Choroid plexus epithelial cell (primary cell): ENCODE measurements at regions not wholly inside any gene's neighbourhood (a gene's known extent, or its start where the extent isn't known, plus 50 kb on each side); places are given as distances from the start of the nearest gene placed in this dataset.

Experiments used
- DNase-seq: peaks from one replicate; pipeline ENCODE4 v3.0.0-alpha.2; 2010; ENCODE audit warnings: low read depth
- H3K4me3 ChIP-seq: 2 replicates; pipeline ENCODE4 v1.5.1; 2011; ENCODE audit warnings: low read depth, mild to moderate bottlenecking, control low read depth, low read length, moderate library complexity
- CTCF ChIP-seq: conservative IDR thresholded peaks from 2 replicates; pipeline ENCODE4 v1.5.1; 2011; ENCODE audit warnings: low read depth, mild to moderate bottlenecking, control low read depth, inconsistent platforms, low read length, moderate library complexity

- DNase-seq, result peak; percentile 92
- no peak overlapping the region for H3K4me3 ChIP-seq
- no peak for TF ChIP-seq CTCF
Observed at GRCh38 chr7:17185690-17186070, 112.8 kb upstream of the AHR start.

- DNase-seq, result no peak
- no peak for TF ChIP-seq CTCF
- no peak overlapping the region for H3K4me3 ChIP-seq
Observed at GRCh38 chr7:17186745-17187530, 111.5 kb upstream of the AHR start.

GRCh38 chr7:17194656-17195055 is 103.8 kb upstream of the AHR start:
- H3K4me3 ChIP-seq, result no peak overlapping the region
- no peak for TF ChIP-seq CTCF
- DNase-seq, result no peak

- no peak for DNase-seq
- TF ChIP-seq CTCF, result no peak
- H3K4me3 ChIP-seq, result no peak overlapping the region
Observed at GRCh38 chr7:17195576-17195975, 102.9 kb upstream of the AHR start.

GRCh38 chr7:17205910-17206309 is 92.5 kb upstream of the AHR start:
- no peak for TF ChIP-seq CTCF
- no peak overlapping the region for H3K4me3 ChIP-seq
- DNase-seq, result no peak

GRCh38 chr7:17206349-17206905 is 92.0 kb upstream of the AHR start:
- H3K4me3 ChIP-seq, result no peak overlapping the region
- no peak for DNase-seq
- no peak for TF ChIP-seq CTCF

- DNase-seq, result peak; percentile 29
- no peak overlapping the region for H3K4me3 ChIP-seq
- no peak for TF ChIP-seq CTCF
Observed at GRCh38 chr7:17207220-17207619, 91.2 kb upstream of the AHR start.
